ENCODE measurements at regions not wholly inside any gene's neighbourhood (a gene's known extent, or its start where the extent isn't known, plus 50 kb on each side); places are given as distances from the start of the nearest gene placed in this dataset.
A peak's percentile ranks its signal among the peaks of the same experiment; 100 is the strongest.

DNA sequence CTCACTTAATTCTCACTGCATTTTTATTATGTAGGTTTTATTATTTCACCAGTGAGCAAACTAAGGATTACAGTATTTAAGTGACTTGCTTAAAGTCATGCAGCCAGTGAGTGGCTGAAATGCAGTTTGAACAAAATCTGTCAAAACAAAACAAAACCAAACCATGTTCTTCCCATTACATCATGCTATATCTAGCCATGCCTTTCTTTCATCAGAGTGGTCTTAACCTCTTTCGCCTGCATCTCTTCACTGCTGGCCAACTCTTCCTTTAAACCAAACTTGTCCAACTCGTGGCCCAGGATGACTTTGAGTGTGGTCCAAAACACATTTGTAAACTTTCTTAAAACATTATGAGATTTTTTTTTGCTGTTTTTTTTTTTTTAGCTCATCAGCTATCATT is 223.2 kb downstream of the PCDH7 start:
- peaks cover 0 to 10% (median 2%) of the 10 kb centered on the region in 9 donors for H3K4me1 ChIP-seq
- H3K4me3 ChIP-seq: no peak overlapping the region
- DNase-seq (no peak), ATAC-seq (no peak)
- no peak overlapping the region for H3K27ac ChIP-seq
- no peaks in the 10 kb centered on the region for H3K27me3 ChIP-seq
- H3K36me3 ChIP-seq: no peaks in the 10 kb centered on the region
- 66 to 74% methylated on average over 2 of the region's 2 CpGs for WGBS, 2 donors
- TF ChIP-seq, protein P1, sequence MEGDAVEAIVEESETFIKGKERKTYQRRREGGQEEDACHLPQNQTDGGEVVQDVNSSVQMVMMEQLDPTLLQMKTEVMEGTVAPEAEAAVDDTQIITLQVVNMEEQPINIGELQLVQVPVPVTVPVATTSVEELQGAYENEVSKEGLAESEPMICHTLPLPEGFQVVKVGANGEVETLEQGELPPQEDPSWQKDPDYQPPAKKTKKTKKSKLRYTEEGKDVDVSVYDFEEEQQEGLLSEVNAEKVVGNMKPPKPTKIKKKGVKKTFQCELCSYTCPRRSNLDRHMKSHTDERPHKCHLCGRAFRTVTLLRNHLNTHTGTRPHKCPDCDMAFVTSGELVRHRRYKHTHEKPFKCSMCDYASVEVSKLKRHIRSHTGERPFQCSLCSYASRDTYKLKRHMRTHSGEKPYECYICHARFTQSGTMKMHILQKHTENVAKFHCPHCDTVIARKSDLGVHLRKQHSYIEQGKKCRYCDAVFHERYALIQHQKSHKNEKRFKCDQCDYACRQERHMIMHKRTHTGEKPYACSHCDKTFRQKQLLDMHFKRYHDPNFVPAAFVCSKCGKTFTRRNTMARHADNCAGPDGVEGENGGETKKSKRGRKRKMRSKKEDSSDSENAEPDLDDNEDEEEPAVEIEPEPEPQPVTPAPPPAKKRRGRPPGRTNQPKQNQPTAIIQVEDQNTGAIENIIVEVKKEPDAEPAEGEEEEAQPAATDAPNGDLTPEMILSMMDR (IDR thresholded peaks at IDR 0.05): no peak
- H3K9me3 ChIP-seq: no peaks in the 10 kb centered on the region
- intact Hi-C loops (cut with DNase I): no loop called here

DNA sequence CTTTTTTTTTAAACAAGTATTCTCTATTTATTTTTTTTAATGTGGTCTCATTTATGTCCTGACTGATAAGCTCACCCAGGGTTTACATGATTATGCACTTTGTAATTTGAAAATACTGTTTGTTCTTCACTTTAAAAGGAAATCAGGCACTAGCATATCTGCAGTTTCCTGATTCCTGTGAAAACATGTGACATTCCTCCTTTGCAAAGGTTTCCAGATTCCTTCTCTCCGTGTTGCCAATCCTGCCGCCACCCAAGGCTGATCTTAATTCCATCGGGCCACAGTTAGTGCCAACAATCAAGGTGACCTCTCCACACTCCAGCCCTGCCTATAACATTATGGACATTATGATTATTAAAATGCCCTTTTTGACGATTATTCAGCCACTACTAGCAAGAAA is 225.4 kb downstream of the PCDH7 start:
- ATAC-seq (peak in 7 of 8 donors; percentile 17 to 67 (median 59)), DNase-seq (peak in 1 of 2 donors; percentile 17)
- Histone ChIP-seq H3K27ac (peak overlapping the region in 3 of 10 donors; percentile 11 to 38 (median 17)), H3K9me3 (no peaks in the 10 kb centered on the region), H3K27me3 (no peaks in the 10 kb centered on the region), H3K4me3 (no peak overlapping the region), H3K4me1 (peaks cover 0 to 2% (median 0%) of the 10 kb centered on the region in 9 donors), H3K36me3 (no peaks in the 10 kb centered on the region)
- 20 to 22% methylated on average over 4 of the region's 4 CpGs for WGBS, 2 donors
- TF ChIP-seq, protein P1 (IDR thresholded peaks at IDR 0.05): no peak
- intact Hi-C loops (cut with DNase I): no loop called here

DNA sequence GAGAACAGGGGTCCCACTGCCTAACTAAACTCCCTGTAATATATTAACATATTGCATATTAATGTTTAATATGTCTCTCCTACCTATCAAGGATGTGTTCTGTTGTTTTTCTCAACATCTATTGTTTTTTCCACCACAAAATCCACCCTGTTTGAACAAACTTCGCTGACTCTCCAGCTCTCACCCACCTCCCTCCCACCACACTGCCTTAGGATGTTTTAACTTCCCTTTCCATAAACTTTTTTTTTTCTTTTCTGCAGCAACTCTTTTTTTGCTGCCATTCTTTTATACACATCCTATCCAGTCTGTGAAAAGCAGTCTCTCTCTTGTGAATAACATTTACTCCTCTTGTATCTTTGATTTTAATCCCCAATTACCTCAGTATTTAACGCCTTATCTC is 226.1 kb downstream of the PCDH7 start:
- no peaks in the 10 kb centered on the region for H3K9me3 ChIP-seq
- no peak for DNase-seq
- H3K27me3 ChIP-seq: no peaks in the 10 kb centered on the region
- no peaks in the 10 kb centered on the region for H3K36me3 ChIP-seq
- H3K4me1 ChIP-seq: peaks cover 0 to 2% (median 0%) of the 10 kb centered on the region in 9 donors
- intact Hi-C loops (cut with DNase I): no loop called here
- WGBS, 2 donors: 73 to 80% methylated on average over 2 of the region's 2 CpGs
- ATAC-seq: peak in 1 of 8 donors; percentile 26
- H3K4me3 ChIP-seq: no peak overlapping the region
- TF ChIP-seq, protein P1 (IDR thresholded peaks at IDR 0.05): no peak
- H3K27ac ChIP-seq: peak overlapping the region in 1 of 10 donors; percentile 17

DNA sequence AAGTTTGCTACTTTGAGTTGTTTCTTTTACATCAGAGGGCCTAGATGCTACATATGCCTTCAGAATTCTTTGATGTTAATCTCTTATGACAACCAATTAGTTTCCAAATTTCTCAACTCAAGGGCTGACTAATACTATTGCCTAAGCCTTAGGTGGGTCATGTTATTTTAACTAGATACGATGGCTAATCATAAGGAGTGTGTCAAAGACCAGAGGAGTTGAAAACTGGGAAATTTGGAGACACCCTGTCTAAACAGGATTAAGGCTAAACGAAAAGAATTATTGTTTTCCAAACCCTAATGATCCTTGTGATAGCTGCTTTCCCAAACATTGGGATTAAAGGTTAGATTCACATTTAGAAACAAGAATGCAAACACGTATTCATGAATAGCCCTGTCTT is 228.5 kb downstream of the PCDH7 start:
- Histone ChIP-seq H3K27me3 (no peaks in the 10 kb centered on the region), H3K9me3 (no peaks in the 10 kb centered on the region), H3K4me3 (no peak overlapping the region), H3K4me1 (peaks cover 0 to 2% (median 0%) of the 10 kb centered on the region in 9 donors), H3K27ac (no peak overlapping the region), H3K36me3 (no peaks in the 10 kb centered on the region)
- 53 to 78% methylated on average over 3 of the region's 3 CpGs for WGBS, 2 donors
- ATAC-seq (peak in 4 of 8 donors; percentile 14 to 74 (median 60)), DNase-seq (no peak)
- TF ChIP-seq, protein P1 (IDR thresholded peaks at IDR 0.05): no peak
- intact Hi-C loops (cut with DNase I): no loop called here
